ENCODE measurements at regions not wholly inside any gene's neighbourhood (a gene's known extent, or its start where the extent isn't known, plus 50 kb on each side); places are given as distances from the start of the nearest gene placed in this dataset.

- no peak for DNase-seq
Measured at GRCh38 chr15:66933932-66934867, 131.2 kb upstream of the SMAD3 start.

DNA sequence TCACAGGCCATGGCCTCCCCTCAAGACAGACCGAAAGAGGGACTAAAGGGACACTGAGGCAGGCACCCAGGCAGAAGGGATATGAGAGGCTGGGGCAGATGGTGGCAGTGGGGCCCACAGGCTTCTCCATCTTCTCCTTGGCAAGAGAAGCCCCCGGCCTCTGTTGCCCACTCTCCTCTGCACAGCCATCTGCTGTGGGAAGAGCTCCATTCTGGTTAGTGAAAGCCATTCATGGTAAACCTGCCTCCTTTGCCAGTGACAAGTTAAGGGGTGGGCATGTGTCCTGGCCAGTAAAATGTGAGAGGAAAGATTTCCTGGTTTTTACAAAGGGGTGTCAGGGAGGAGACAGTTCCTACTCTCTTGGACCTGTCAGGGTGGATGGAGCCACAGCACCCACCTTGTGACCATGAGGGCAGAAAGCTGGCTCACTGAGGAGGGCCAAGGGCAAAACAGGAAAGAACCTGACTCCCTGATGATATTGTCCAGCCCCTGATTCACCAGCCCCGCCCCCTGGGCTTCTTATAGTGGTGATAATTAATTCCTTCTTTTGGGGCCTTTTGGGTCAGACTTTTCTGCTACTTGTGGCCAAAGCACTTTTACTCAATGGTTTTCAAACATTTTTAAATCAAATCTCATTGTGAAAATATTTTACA, 130.4 kb upstream of the SMAD3 start:
- no peak for DNase-seq

- DNase-seq: no peak
Measured at GRCh38 chr15:66935688-66936087, 129.7 kb upstream of the SMAD3 start.

- DNase-seq: no peak
Measured at GRCh38 chr15:66936109-66936860, 129.1 kb upstream of the SMAD3 start.

DNA sequence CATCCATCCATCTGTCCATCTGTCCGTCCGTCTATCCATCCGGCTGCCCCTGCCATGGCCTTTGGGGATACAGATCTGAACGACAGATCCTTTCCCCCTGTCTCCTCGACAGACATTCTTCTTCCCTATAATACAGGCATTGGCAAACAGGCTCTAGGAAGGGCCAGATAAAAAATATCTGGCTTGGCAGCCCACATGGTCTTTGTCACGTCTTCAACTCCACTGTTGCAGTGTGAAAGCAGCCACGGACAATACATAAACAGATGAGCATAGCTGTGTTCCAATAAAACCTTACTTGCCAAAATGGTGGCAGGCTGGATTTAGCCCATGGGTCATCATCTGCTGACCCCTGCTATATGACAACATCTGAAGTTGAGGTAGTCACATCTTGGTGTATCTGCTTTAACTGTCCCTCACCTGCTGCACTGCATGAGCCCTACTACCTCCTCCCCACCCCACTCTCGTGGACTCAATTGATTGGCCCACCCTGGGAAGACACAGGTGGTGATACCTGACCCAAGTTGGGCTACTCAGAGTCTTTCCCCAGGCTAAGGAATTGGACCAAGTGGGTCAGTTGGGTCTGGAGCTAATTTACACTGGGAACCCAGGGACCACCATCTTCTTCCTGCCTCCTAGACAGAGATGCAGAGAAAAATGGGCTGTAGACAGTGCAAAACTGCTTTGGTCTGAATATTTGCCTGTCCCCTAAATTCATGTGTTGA, 128.4 kb upstream of the SMAD3 start:
- DNase-seq: no peak

- no peak for DNase-seq
Measured at GRCh38 chr15:66937588-66937987, 127.8 kb upstream of the SMAD3 start.

DNA sequence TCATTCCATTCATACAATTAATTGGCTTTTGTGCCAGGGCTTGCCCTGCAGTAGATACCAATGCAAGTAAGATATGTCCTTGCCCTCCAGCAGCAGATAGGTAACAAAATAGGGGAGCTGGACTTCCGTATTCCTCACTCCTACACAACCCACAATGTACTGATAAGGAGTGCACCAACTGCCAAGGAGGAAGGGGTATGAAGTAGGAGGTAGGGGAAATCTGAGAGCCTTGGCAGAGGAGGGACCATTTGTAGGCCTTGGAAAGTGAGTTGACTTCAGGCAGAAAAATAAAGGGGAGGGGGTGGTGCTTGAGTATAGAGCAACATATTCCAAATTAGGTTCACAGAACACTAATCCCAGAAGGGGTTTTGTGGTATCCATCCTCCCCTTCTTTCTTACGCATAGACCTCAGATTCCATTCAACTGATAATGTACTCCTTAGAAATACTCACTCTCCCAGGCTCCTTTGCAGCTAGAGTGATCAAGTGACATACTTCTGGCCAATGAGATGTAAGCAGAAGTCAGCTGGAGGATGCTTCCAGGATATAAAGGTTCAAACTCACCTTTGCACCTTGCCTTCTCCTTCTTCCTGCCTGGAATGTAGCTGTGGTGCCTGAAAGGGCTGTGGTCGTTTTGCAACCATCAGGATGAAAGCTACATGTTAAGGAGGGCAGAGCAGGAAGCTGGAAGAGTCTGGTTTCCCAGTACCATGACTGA, 127.1 kb upstream of the SMAD3 start:
- DNase-seq: no peak

DNA sequence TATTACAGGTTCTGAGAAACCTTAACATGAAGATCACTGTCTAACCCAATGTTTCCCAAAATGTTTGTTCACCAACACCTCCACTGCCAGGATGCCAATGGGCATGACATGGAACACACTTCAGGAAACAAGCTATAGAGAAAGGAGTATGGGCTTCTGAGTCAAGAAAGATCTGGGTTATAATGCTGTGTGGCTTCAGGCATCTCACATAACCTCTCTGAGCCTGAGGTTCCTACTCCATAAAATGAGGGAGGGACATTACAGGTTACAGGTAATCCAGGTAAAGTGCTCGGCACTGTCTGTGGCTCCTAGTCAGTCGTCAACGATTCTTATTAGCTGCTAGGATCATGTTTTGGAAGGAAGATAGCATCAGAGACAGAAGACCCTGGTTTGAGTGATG, 126.4 kb upstream of the SMAD3 start:
- no peak for DNase-seq

DNA sequence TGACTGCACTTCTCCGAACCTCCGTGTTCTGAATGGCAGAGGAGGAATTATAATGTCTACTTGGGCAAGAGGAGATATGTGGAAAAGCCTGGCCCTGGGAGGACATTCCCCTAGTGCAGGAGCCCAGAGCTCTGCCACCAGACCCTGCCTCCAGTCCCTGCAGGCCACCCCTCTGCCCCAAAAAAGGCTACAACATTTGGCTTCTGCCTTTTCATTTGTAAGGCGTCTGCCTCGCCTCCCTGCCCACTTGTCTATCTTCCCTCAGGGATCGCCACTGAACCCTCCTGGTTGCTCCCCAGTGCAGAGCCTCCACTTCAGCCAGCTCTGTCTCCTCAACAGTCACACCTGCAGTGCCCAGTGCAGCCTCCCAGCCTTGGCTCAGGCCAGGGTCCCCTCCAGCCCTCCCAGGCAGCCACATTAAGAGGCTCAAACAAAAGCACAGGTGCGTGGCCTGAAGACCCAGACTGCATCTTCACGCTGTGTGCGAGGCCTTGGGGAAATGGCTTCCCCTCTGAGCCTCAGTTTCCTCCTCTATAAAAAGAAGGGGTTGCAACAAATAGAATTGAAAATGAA, 125.9 kb upstream of the SMAD3 start:
- no peak for DNase-seq

- no peak for DNase-seq
Measured at GRCh38 chr15:66940368-66940767, 125.0 kb upstream of the SMAD3 start.

DNA sequence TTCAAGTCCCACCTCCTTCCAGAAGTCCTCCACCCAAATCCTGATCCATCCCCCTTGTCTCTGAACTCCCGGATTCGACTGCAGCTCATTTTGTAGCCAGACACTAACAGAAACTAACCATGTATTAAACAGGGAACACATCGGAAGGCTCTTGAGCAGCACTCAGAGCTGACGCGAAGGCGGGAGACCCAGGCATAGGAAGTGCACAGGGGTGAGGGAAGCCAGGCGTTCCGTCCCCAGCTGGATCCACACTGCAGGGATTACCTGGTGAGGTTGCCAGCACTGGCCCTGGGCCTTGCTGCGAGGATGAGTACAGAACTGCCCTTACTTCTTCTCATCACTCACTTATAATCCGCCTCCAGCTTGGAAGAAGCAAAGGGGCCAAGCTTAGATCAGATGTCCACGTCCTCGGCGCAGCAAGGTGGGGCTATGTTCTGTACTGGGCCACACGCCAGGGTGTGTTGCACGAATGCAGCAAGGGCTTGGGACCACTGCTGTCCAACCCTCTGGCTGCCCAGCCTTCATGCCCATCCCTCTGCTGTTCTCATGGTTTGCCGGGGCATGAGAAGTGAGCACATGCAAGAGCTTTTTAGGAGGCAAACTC, 124.2 kb upstream of the SMAD3 start:
- DNase-seq: no peak

- no peak for DNase-seq
Measured at GRCh38 chr15:66941791-66942190, 123.6 kb upstream of the SMAD3 start.

- DNase-seq: no peak
Measured at GRCh38 chr15:66942649-66943390, 122.6 kb upstream of the SMAD3 start.

DNA sequence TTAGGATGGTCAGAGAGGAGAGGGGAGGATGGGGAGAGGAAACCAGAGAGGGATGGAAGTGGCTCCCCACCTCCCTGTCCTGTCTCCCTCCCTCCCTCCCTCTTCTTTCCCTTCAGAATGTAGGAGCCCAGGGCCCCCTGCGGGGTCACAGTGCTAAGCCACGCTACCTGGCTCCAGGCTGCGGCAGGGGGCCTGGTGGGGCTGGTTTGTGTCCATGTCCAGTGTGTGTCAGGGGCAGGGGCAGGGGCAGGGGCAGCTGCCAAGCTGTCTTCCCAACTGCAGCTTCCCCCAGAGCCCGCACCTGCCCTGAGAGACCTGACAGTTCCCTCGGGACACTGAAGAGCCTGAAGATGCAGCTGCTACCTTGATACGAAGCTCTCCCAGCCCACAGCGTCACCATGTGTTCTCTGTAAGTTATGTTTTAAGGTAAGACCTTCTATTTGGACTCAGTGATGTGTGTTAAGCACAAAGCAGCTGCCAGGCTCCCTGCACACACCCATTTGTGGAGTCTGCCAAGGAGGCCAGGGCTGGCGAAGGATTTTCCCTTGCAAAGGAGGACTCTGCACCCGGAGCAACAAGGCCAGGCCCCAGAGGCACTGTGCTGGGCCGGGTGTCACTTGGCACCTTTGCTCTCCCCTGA, 121.8 kb upstream of the SMAD3 start:
- no peak for DNase-seq

DNA sequence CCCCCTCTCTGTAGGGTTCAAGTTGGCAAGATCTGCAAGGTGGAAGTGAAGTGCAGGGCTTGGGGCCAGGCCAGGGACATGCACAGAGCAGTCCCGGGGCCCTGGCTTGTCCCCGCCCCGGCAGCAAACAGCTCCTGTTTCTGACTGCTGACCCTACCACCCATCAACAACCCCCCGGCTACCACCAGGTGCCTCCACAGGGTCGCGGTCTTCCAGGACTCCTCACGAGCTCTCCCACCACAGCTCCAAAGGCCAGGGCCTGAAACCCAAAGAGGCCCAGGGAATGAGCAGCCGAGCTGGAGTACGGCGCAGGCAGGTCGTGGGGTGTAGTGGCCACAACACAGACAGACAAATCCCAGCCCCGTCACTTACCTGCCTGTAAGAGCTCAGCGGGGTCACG, 121.3 kb upstream of the SMAD3 start:
- DNase-seq: no peak

- DNase-seq: no peak
Measured at GRCh38 chr15:66945286-66945685, 120.1 kb upstream of the SMAD3 start.

GRCh38 chr15:66945842-66946241, 119.6 kb upstream of the SMAD3 start:
- DNase-seq: no peak

DNA sequence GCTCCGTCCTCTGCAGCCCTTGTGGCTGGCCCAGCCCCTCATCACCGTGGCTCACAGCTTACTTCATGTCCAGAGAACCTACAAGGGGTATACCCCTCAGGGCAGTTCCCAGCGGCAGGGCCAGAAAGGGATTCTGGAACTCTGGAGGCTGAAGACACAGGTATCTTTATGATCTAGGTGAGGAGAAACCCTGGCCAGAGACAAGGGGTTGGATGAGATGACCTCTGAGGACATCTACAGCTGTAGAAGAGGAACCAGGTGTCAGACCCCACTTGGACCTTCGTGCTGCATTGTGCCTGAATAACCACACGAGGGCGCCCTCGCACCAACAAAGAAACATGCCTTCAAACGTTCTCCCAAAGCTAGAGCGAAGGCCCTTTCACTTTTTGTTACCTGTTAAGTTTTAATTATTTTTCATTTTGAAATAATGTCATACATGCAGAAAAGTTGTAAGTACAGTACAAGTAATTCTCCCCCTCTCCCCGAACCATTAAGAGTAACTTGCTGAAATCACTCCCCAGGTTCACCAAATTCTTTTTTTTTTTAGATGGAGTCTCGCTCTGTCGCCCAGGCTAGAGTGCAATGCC, 118.7 kb upstream of the SMAD3 start:
- DNase-seq: peak; percentile 74

- DNase-seq: no peak
Measured at GRCh38 chr15:66947471-66947870, 117.9 kb upstream of the SMAD3 start.

DNA sequence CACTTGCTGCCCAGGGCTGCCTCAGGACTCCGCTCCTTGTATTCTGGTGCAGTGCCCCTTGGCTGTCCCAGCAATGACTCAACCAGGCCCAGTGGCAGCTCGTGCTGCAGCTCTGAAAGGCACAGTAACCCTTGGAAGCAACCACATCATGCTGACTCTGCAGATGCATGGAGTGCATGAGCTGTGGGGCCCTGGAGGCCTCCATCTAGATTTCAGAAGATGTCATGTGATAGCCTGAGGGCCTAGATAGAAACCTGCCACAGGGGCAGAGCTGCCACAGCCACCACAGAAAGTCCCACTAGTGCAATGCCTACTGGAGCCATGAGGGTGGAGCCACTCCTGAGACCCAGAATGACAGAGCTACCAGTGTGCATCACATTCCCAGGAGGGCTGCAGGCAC, 117.1 kb upstream of the SMAD3 start:
- DNase-seq: no peak
